ENCODE measurements at regions not wholly inside any gene's neighbourhood (a gene's known extent, or its start where the extent isn't known, plus 50 kb on each side); places are given as distances from the start of the nearest gene placed in this dataset.
"Not testable (repeated sequence)": the region's sequence is repeated elsewhere in the genome, so short reads cannot be mapped to it uniquely, and the experiment has no call there.

DNA sequence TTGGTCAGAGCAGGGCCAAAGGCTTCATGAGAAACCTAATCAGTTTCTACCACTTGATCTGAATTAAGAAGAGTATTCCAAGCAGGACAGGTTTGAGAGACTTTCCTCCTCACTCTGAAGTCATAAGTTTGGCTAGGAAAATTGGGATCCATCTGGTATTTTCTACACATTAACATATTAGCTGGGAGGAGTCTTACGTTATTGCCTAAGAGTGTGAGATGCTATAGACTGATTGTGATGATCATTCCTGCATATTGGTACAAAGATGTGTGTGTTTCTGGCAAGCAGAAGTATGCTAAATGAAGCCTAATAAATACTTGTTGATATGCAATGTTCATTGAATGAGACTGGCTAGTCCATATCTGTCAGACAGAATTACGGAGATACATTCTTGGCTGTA is 73.5 kb upstream of the RASGRP1 start:
- Mint-ChIP-seq H3K27me3 (no peaks in the 10 kb centered on the region), H3K36me3 (no peaks in the 10 kb centered on the region), H3K4me1 (ENCODE audit: unreplicated experiment) (no peaks in the 10 kb centered on the region), H3K9me3 (no peaks in the 10 kb centered on the region), H3K4me3 (no peak overlapping the region), H3K27ac (no peak overlapping the region)
- TF ChIP-seq, protein P1, sequence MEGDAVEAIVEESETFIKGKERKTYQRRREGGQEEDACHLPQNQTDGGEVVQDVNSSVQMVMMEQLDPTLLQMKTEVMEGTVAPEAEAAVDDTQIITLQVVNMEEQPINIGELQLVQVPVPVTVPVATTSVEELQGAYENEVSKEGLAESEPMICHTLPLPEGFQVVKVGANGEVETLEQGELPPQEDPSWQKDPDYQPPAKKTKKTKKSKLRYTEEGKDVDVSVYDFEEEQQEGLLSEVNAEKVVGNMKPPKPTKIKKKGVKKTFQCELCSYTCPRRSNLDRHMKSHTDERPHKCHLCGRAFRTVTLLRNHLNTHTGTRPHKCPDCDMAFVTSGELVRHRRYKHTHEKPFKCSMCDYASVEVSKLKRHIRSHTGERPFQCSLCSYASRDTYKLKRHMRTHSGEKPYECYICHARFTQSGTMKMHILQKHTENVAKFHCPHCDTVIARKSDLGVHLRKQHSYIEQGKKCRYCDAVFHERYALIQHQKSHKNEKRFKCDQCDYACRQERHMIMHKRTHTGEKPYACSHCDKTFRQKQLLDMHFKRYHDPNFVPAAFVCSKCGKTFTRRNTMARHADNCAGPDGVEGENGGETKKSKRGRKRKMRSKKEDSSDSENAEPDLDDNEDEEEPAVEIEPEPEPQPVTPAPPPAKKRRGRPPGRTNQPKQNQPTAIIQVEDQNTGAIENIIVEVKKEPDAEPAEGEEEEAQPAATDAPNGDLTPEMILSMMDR (conservative IDR thresholded peaks at IDR 0.05), result no peak
- no peak for DNase-seq (ENCODE audit: extremely low spot score, unreplicated experiment)

DNA sequence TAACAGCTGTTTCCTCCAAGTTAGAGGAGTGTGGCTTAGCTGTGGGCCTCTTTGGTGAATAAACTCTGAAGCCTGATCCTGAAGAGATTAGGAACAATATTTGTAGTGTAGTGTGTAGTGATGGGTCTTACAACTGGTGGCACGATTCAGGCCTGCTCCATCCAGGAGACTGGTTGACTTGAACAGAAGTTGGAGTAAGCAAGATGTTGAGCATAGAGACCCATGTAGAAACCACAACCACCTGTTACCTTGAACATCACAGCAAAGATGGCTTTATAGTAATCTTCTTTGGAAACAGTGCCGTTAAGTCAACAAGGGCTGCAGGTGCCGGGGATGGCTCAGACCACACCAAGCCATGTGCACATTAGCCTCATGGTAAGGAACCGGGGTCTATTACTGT is 74.2 kb upstream of the RASGRP1 start:
- TF ChIP-seq, protein P1 (conservative IDR thresholded peaks at IDR 0.05), result no peak
- no peaks in the 10 kb centered on the region for H3K36me3 Mint-ChIP-seq
- no peak overlapping the region for H3K4me3 Mint-ChIP-seq
- H3K27me3 Mint-ChIP-seq, result no peaks in the 10 kb centered on the region
- no peaks in the 10 kb centered on the region for H3K9me3 Mint-ChIP-seq
- no peak overlapping the region for H3K27ac Mint-ChIP-seq
- DNase-seq (ENCODE audit: extremely low spot score, unreplicated experiment), result no peak
- H3K4me1 Mint-ChIP-seq (ENCODE audit: unreplicated experiment), result no peaks in the 10 kb centered on the region

DNA sequence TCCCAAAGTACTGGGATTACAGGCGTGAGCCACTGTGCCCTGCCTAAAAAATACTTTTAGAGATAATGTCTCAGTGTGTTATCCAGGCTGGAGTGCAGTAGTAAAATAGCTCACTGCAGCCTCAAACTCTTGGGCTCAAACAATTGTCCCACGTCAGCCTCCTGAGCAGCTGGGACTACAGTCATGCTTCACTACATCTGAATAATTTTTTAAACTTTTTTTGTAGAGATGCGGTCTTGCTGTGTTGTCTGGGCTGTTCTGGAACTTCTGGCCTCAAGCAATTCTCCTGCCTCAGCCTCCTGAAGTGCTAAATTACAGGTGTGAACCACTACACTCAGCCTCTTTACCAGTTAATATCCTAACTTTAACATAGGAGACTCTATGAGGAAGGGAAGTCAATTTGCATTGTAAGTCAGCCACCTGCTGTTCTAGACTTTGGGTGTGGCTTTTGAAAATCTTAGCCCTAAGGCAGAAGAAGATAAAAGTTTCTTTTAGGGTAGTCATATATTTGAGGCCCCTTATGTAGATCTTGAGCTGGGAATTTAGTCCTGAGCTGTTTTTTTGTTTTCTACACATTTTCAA is 78.2 kb upstream of the RASGRP1 start:
- no peak for DNase-seq (ENCODE audit: extremely low spot score, unreplicated experiment)
- Mint-ChIP-seq H3K4me1 (ENCODE audit: unreplicated experiment) (peaks cover 3% of the 10 kb centered on the region), H3K9me3 (no peaks in the 10 kb centered on the region), H3K27ac (no peak overlapping the region), H3K36me3 (no peaks in the 10 kb centered on the region), H3K27me3 (no peaks in the 10 kb centered on the region), H3K4me3 (no peak overlapping the region)
- TF ChIP-seq, protein P1 (conservative IDR thresholded peaks at IDR 0.05), result no peak

DNA sequence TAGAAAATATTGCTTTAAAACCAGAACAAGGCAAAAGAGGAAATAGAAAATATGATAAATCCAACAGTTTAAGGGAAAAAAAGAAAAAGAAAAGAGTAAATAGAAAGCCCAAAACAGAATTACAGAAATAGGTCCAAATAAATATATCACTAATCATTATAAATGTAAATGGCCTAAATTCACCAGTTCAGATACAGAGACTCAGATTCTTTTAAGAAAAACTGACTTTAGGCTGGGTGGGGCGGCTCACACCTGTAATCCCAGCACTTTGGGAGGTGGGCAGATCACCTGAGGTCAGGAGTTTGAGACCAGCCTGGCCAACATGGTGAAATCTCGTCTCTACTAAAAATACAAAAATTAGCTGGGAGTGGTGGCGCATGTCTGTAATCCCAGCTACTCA is 79.7 kb upstream of the RASGRP1 start:
- H3K27me3 Mint-ChIP-seq; H3K27ac Mint-ChIP-seq; H3K36me3 Mint-ChIP-seq; DNase-seq (ENCODE audit: extremely low spot score, unreplicated experiment); H3K9me3 Mint-ChIP-seq; H3K4me3 Mint-ChIP-seq; H3K4me1 Mint-ChIP-seq (ENCODE audit: unreplicated experiment): not testable (repeated sequence)

- Mint-ChIP-seq H3K27me3 (no peaks in the 10 kb centered on the region), H3K27ac (no peak overlapping the region), H3K9me3 (no peaks in the 10 kb centered on the region), H3K4me3 (no peak overlapping the region), H3K4me1 (ENCODE audit: unreplicated experiment) (peaks cover 3% of the 10 kb centered on the region), H3K36me3 (no peaks in the 10 kb centered on the region)
- DNase-seq (ENCODE audit: extremely low spot score, unreplicated experiment), result no peak
- TF ChIP-seq, protein P1 (conservative IDR thresholded peaks at IDR 0.05), result no peak
Measured at GRCh38 chr15:38646716-38647115, 82.1 kb upstream of the RASGRP1 start.

GRCh38 chr15:38647683-38648082 is 83.1 kb upstream of the RASGRP1 start:
- no peak overlapping the region for H3K4me3 Mint-ChIP-seq
- H3K36me3 Mint-ChIP-seq, result no peaks in the 10 kb centered on the region
- H3K27me3 Mint-ChIP-seq, result peaks cover 4% of the 10 kb centered on the region
- TF ChIP-seq, protein P1 (conservative IDR thresholded peaks at IDR 0.05), result peak; percentile 51
- H3K9me3 Mint-ChIP-seq, result no peaks in the 10 kb centered on the region
- H3K4me1 Mint-ChIP-seq (ENCODE audit: unreplicated experiment), result peaks cover 3% of the 10 kb centered on the region
- no peak for DNase-seq (ENCODE audit: extremely low spot score, unreplicated experiment)
- no peak overlapping the region for H3K27ac Mint-ChIP-seq
